Endothelial cell of umbilical vein (primary cell): ENCODE measurements at regions not wholly inside any gene's neighbourhood (a gene's known extent, or its start where the extent isn't known, plus 50 kb on each side); places are given as distances from the start of the nearest gene placed in this dataset.

Experiments
- CTCF ChIP-seq, 2 donors: IDR thresholded peaks; 1 replicate in 1 of 2; 2 replicates in 1 of 2; pipeline ENCODE4 v1.5.1; 2011; ENCODE audit warnings: low read length in 2 of 2, mild to moderate bottlenecking in 2 of 2, moderate library complexity in 2 of 2, control low read depth in 1 of 2, inconsistent platforms in 1 of 2, low read depth in 1 of 2; ENCODE audit not compliant: insufficient read depth in 1 of 2; ENCODE audit errors: extremely low read depth in 1 of 2
- EZH2 ChIP-seq: IDR thresholded peaks from 2 replicates; pipeline ENCODE4 v1.6.1; 2012; ENCODE audit warnings: borderline replicate concordance, low read depth, mild to moderate bottlenecking, moderate library complexity, low read length, inconsistent platforms; ENCODE audit not compliant: severe bottlenecking
- JUN ChIP-seq: IDR thresholded peaks from 2 replicates; pipeline ENCODE4 v1.6.1; 2011; ENCODE audit warnings: borderline replicate concordance, low read depth; ENCODE audit not compliant: insufficient read length, insufficient read depth
- MAX ChIP-seq: IDR thresholded peaks from 2 replicates; pipeline ENCODE4 v1.6.1; 2011; ENCODE audit not compliant: insufficient read depth, insufficient read length
- POLR2A ChIP-seq: IDR thresholded peaks from 2 replicates; pipeline ENCODE4 v1.6.1; 2012; ENCODE audit warnings: low read depth, mild to moderate bottlenecking, control low read depth, low read length
- POLR2AphosphoS5 ChIP-seq: IDR thresholded peaks from 2 replicates; pipeline ENCODE4 v1.6.1; 2012; ENCODE audit warnings: low read depth, mild to moderate bottlenecking, control low read depth, low read length, moderate library complexity; ENCODE audit not compliant: insufficient read depth

- TF ChIP-seq CTCF (IDR thresholded peaks at IDR 0.05; ENCODE audit: extremely low read depth in 1 of 2, insufficient read depth in 1 of 2, low read depth in 1 of 2, low read length in 2 of 2) (no peak), POLR2A (no peak), JUN (no peak), POLR2AphosphoS5 (no peak), EZH2 (no peak), MAX (no peak)
These were observed 751.3 kb upstream of the POU3F3 start for GRCh38 chr2:104102615-104103014.
